HepG2 (cell line): ENCODE measurements at regions not wholly inside any gene's neighbourhood (a gene's known extent, or its start where the extent isn't known, plus 50 kb on each side); places are given as distances from the start of the nearest gene placed in this dataset.

Experiments used
- ATAC-seq: fragments of 200-7000 bp; cut with Tn5 transposase; 3 replicates; pipeline ENCODE4 v1.9.1; 2020; ENCODE audit warnings: mild to moderate bottlenecking, moderate library complexity
- BruUV-seq: library from RNA; stranded (reverse); fragments of 400-500 nt; replicated peaks from 2 replicates; lab custom pipeline; 2021; lab: Mats Ljungman, UMichigan
- CTCF ChIA-PET: fragments of 300-600 bp; formaldehyde crosslinking; extraction: SDS; loops from one replicate; lab custom pipeline; 2021; ENCODE audit warnings: low total read pairs, inconsistent platforms, low intra/inter-chr PET ratio; lab: Yijun Ruan, JAX
- POLR2A ChIA-PET: fragments of 350-600 bp; sonication (Branson Sonifier 250); formaldehyde crosslinking; loops from one replicate; lab custom pipeline; 2020; ENCODE audit warnings: antibody characterized with exemption, inconsistent platforms; lab: Yijun Ruan, JAX
- DNase-seq: peaks from one replicate; pipeline ENCODE4 v3.0.0-alpha.2; 2015; ENCODE audit warnings: low spot score
- FAIRE-seq: peaks from 3 replicates; lab custom pipeline; 2011; peaks lifted over from hg19 to GRCh38; lab: Jason Lieb, UNC
- H2AFZ ChIP-seq: one replicate; pipeline ENCODE4 v1.6.1; 2011; ENCODE audit warnings: low read length, inconsistent platforms
- H3K27ac ChIP-seq: fragments of 300-600 bp; 3 replicates; pipeline ENCODE4 v1.8.0; 2011; ENCODE audit warnings: mixed run types, mild to moderate bottlenecking, mixed read lengths, low read length, inconsistent platforms; ENCODE audit not compliant: insufficient read depth; ENCODE audit errors: extremely low read length
- H3K27me3 ChIP-seq, 2 experiments: fragments of 200-600 bp in 1 of 2; 2 replicates in 1 of 2; 3 replicates in 1 of 2; pipeline versions ENCODE4 v1.6.0 to v1.8.0; 2011; ENCODE audit warnings: low read length in 2 of 2, mild to moderate bottlenecking in 2 of 2, moderate library complexity in 2 of 2, inconsistent platforms in 1 of 2; ENCODE audit not compliant: insufficient read depth in 2 of 2, control insufficient read depth in 1 of 2
- H3K36me3 ChIP-seq, 2 experiments: fragments of 200-600 bp in 1 of 2; replicated peaks in 1 of 2; 2 replicates in 1 of 2; 3 replicates in 1 of 2; pipeline versions ENCODE4 v1.5.1 to v1.8.0; 2011; ENCODE audit warnings: low read length in 2 of 2, inconsistent platforms in 1 of 2; ENCODE audit not compliant: insufficient read depth in 2 of 2, control insufficient read depth in 1 of 2
- H3K4me1 ChIP-seq: 2 replicates; pipeline ENCODE4 v1.5.1; 2012; ENCODE audit warnings: low read length, inconsistent platforms; ENCODE audit not compliant: insufficient read depth
- H3K4me2 ChIP-seq: 2 replicates; pipeline ENCODE4 v1.6.0; 2011; ENCODE audit warnings: low read depth, low read length, inconsistent platforms
- H3K4me3 ChIP-seq, 3 experiments: fragments of 200-600 bp in 1 of 3; sonication (generic), shearing (Covaris generic) in 1 of 3; replicated peaks in 1 of 3; 2 replicates each; pipeline ENCODE4 v1.5.1; 2011 to 2016; ENCODE audit warnings: low read length in 3 of 3, inconsistent platforms in 2 of 3, low read depth in 2 of 3, mild to moderate bottlenecking in 2 of 3, control low read depth in 1 of 3, mixed read lengths in 1 of 3; ENCODE audit not compliant: insufficient read depth in 1 of 3
- H3K79me2 ChIP-seq: one replicate; pipeline ENCODE4 v1.6.1; 2011; ENCODE audit warnings: low read length, inconsistent platforms; ENCODE audit not compliant: insufficient read depth
- H3K9ac ChIP-seq: 2 replicates; pipeline ENCODE4 v1.6.0; 2011; ENCODE audit warnings: mild to moderate bottlenecking, low read depth, low read length, inconsistent platforms; ENCODE audit not compliant: insufficient read depth
- H3K9me3 ChIP-seq: 2 replicates; pipeline ENCODE4 v1.5.1; 2012; ENCODE audit warnings: mild to moderate bottlenecking, low read length
- H4K20me1 ChIP-seq: 2 replicates; pipeline ENCODE4 v1.6.0; 2011; ENCODE audit warnings: inconsistent platforms, mild to moderate bottlenecking, low read length, moderate library complexity; ENCODE audit not compliant: insufficient read depth
- FOXP4 ChIP-seq: sonication (generic); formaldehyde crosslinking; IDR thresholded peaks from 2 replicates; pipeline ENCODE4 v1.4.0; 2020; ENCODE audit warnings: missing genetic modification reagents
- PHF20 ChIP-seq: sonication (generic); formaldehyde crosslinking; IDR thresholded peaks from 2 replicates; pipeline ENCODE4 v1.5.0; 2020; ENCODE audit warnings: mild to moderate bottlenecking, missing genetic modification reagents
- RAD51 ChIP-seq: fragments of 450-650 bp; IDR thresholded peaks from 2 replicates; pipeline ENCODE4 v1.6.1; 2016; ENCODE audit warnings: borderline replicate concordance
- SP2 ChIP-seq: sonication (generic); formaldehyde crosslinking; IDR thresholded peaks from 2 replicates; pipeline ENCODE4 v1.5.1; 2020; ENCODE audit warnings: mild to moderate bottlenecking, missing genetic modification reagents
- THYN1 ChIP-seq: sonication (generic); formaldehyde crosslinking; IDR thresholded peaks from 2 replicates; pipeline ENCODE4 v1.8.1; 2023; ENCODE audit warnings: low read depth, mild to moderate bottlenecking, moderate library complexity, missing genetic modification reagents, borderline replicate concordance
- ZBTB40 ChIP-seq, 2 experiments: fragments of 450-650 bp in 1 of 2; sonication (generic) in 1 of 2; formaldehyde crosslinking in 1 of 2; IDR thresholded peaks; 2 replicates each; pipeline versions ENCODE4 v1.6.1 to v1.8.0; 2016 to 2022; ENCODE audit warnings: antibody characterized with exemption in 1 of 2, mild to moderate bottlenecking in 1 of 2, missing genetic modification reagents in 1 of 2
- ZFP62 ChIP-seq: sonication (generic); formaldehyde crosslinking; IDR thresholded peaks from 2 replicates; pipeline ENCODE4 v1.4.0; 2020; ENCODE audit warnings: missing genetic modification reagents
- ZFP82 ChIP-seq: sonication (generic); formaldehyde crosslinking; IDR thresholded peaks from 2 replicates; pipeline ENCODE4 v1.5.1; 2020; ENCODE audit warnings: mild to moderate bottlenecking, missing genetic modification reagents, borderline replicate concordance
- ZNF256 ChIP-seq: sonication (generic); formaldehyde crosslinking; conservative IDR thresholded peaks from 2 replicates; pipeline ENCODE4 v1.4.0; 2020; ENCODE audit warnings: missing genetic modification reagents
- ZNF576 ChIP-seq: sonication (generic); formaldehyde crosslinking; IDR thresholded peaks from 2 replicates; pipeline ENCODE4 v1.4.0; 2020; ENCODE audit warnings: mild to moderate bottlenecking, missing genetic modification reagents
- WGBS: methylation state at CpG from one replicate; pipeline ENCODE4 v1.1.6; 2017; ENCODE audit warnings: low lambda C conversion rate; 5-methylcytosine and 5-hydroxymethylcytosine counted together
- in situ Hi-C: cut with HindIII; loops from 2 replicates; pipeline ENCODE4 v1.10.0; 2017; ENCODE audit warnings: low pct_unique_long_range_greater_than_20kb; ENCODE audit not compliant: extremely low pct_ligation_motif_present
- intact Hi-C: fragments of 100-400 bp; cut with micrococcal nuclease; formaldehyde crosslinking; loops from one replicate; pipeline ENCODE4 v1.10.0; 2022; ENCODE audit not compliant: unreplicated experiment
- TF ChIP-seq, protein P1 (sequence below): sonication (generic); formaldehyde crosslinking; IDR thresholded peaks from 2 replicates; pipeline ENCODE4 v1.5.1; 2020; ENCODE audit warnings: mild to moderate bottlenecking, missing genetic modification reagents, borderline replicate concordance

DNA sequence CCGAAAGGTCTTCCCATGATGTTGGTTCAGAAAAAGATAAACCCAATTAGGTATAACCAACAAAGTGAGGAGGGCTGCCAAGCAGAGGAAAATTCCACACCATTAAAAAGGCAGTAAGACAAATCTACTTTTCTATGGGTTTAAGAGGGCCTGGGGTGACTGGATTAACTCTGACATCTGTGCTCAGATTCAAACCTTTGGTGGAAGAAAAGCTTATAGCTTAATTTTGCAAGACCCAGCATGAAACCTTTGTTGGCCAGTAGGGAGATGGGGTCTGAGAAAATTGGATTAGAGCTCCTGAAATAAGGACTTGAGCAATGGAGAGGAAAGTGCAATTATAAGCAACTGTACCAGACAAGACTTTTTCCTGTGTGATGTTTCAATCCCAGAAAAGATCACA, 104.2 kb downstream of the KDR start (continued):
- TF ChIP-seq FOXP4 (CRISPR knock-in tag) (no peak), SP2 (no peak), RAD51 (no peak)

GRCh38 chr4:55020131-55020530, 105.3 kb downstream of the KDR start:
- in situ Hi-C loops (no loop called here), intact Hi-C loops (no loop called here)
- H3K4me1 ChIP-seq: no peaks in the 10 kb centered on the region
- H3K79me2 ChIP-seq: no peaks in the 10 kb centered on the region
- H3K9ac ChIP-seq: no peak overlapping the region
- H3K9me3 ChIP-seq: no peaks in the 10 kb centered on the region
- H3K27ac ChIP-seq: no peak overlapping the region
- 3% methylated on average over 2 of the region's 2 CpGs for WGBS
- DNase-seq (no peak), ATAC-seq (no peak), FAIRE-seq (no peak)
- H3K4me2 ChIP-seq: no peak overlapping the region
- CTCF ChIA-PET: no interaction called here
- no TSS peak for BruUV-seq
- no peaks in the 10 kb centered on the region for H3K27me3 ChIP-seq
- no peaks in the 10 kb centered on the region for H3K36me3 ChIP-seq
- H4K20me1 ChIP-seq: no peaks in the 10 kb centered on the region
- no peak overlapping the region for H2AFZ ChIP-seq
- POLR2A ChIA-PET: no interaction called here
- H3K4me3 ChIP-seq: no peak overlapping the region
- TF ChIP-seq ZFP82 (no peak), ZBTB40 (IDR thresholded peaks at IDR 0.05) (no peak), ZBTB40 (CRISPR knock-in tag; IDR thresholded peaks at IDR 0.05) (no peak), ZFP62 (CRISPR knock-in tag) (no peak), THYN1 (CRISPR knock-in tag) (no peak), PHF20 (CRISPR knock-in tag) (no peak), ZNF256 (CRISPR knock-in tag) (no peak), ZNF576 (no peak)
- TF ChIP-seq, protein P1, sequence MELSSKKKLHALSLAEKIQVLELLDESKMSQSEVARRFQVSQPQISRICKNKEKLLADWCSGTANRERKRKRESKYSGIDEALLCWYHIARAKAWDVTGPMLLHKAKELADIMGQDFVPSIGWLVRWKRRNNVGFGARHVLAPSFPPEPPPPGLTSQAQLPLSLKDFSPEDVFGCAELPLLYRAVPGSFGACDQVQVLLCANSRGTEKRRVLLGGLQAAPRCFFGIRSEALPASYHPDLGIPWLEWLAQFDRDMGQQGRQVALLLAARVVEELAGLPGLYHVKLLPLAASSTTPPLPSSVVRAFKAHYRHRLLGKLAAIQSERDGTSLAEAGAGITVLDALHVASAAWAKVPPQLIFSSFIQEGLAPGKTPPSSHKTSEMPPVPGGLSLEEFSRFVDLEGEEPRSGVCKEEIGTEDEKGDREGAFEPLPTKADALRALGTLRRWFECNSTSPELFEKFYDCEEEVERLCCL (CRISPR knock-in tag): no peak
